ENCODE measurements at regions not wholly inside any gene's neighbourhood (a gene's known extent, or its start where the extent isn't known, plus 50 kb on each side); places are given as distances from the start of the nearest gene placed in this dataset.
"Not testable (repeated sequence)": the region's sequence is repeated elsewhere in the genome, so short reads cannot be mapped to it uniquely, and the experiment has no call there.

GRCh38 chr6:141492521-141493284, 640.0 kb upstream of the GJE1 start:
- DNase-seq (ENCODE audit: low spot score) = no peak

DNA sequence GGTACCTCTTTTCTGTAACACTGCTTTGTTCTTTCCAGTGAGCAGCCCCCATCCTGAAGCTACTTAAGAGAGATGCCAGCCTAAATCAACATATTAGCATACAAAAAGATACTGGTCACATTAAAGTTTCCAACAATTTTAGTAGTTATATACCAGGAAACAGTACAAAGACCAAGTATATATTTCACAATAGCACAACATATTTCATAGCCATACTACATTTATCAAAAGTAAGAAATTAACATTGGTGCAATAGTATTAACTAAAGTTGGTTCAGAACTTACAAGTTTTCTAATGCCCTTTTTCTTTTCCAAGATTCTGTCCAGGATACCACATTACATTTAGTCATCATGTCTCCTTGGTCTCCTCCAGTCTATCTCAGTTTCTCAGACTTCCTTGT, 641.0 kb upstream of the GJE1 start:
- DNase-seq (ENCODE audit: low spot score) = no peak

GRCh38 chr6:141490982-141491381, 641.7 kb upstream of the GJE1 start:
- no peak for DNase-seq (ENCODE audit: low spot score)

GRCh38 chr6:141488488-141488887, 644.2 kb upstream of the GJE1 start:
- DNase-seq (ENCODE audit: low spot score) = no peak

GRCh38 chr6:141486942-141487341, 645.8 kb upstream of the GJE1 start:
- DNase-seq (ENCODE audit: low spot score) = no peak

DNA sequence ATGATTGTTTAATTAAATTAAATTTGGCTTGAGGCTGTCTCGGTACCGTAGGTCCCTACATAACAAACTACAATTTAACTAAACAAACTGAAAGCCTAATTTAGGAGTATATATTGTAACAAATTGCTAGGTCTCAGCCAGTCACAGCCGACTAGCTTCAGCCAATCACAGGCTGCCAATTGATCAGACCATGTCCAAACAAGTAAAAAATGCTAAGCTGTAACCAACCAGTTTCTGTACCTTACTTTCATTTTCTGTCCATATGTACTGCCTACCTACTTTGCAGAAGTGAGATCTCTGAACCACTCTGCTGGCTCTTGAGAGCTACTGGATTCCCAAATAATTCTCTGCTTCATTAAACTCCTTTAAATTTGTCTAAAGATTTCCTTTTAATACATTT, 648.0 kb upstream of the GJE1 start:
- no peak for DNase-seq (ENCODE audit: low spot score)

DNA sequence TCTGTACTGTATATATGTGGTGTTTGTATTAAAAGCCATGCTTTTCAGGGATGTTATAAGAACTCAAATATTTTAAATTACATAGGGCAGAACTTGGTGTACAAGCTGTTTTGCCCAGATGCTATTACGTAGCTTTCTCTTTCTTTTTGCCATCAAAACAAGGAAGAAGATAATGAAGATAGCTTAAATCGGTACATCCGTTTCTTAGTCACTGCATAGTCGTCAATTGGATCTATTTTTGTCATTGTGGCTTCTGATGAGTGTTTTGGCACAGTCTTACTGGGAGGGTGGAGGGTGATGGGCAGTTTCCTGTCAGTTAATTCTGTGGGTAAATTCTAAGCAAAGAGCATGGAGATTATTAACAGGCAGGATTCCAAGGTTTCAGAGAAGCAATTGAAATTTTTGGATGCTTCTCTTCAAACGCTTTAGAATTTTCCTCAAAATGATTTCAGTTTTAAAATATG, 649.1 kb upstream of the GJE1 start:
- peak; percentile 20 for DNase-seq (ENCODE audit: low spot score)

DNA sequence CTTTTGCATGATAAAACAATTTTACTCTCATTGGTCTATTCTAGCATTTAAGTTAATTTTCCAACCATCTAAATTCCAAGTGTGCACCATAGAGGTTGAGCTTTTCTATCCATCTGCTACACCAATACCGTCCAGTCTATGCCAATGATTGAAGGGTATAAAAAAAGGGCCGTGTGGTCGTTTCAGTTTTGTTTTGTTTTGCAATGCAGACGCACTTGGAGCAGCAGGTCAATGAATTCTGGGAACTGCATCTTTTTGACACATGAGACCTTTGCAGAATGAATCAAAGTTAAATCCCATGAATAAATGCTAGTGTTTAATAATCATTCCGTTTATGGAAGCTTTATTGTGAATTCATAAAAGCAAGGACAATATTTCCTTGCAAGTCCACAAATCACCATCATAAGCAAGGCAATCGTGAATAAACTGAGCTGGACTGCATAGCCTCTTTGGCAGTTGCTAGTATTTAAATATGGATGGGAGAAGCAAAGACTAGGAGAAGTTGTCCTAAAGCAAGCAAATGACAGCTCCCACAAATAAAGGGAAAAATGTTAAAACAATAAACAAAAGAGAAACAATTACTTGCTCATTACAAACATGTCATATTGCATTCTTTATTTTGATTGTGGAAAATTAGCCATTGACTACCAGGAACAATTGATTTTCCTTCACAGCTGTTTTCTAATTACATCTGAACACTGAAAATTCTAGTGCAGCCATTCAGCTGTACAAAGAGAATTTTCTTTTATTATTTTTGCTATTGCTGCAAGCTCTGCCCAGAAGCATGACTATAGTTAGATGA, 649.7 kb upstream of the GJE1 start:
- DNase-seq (ENCODE audit: low spot score) = no peak

- no peak for DNase-seq (ENCODE audit: low spot score)
These were observed 657.5 kb upstream of the GJE1 start for GRCh38 chr6:141475259-141475658.

DNA sequence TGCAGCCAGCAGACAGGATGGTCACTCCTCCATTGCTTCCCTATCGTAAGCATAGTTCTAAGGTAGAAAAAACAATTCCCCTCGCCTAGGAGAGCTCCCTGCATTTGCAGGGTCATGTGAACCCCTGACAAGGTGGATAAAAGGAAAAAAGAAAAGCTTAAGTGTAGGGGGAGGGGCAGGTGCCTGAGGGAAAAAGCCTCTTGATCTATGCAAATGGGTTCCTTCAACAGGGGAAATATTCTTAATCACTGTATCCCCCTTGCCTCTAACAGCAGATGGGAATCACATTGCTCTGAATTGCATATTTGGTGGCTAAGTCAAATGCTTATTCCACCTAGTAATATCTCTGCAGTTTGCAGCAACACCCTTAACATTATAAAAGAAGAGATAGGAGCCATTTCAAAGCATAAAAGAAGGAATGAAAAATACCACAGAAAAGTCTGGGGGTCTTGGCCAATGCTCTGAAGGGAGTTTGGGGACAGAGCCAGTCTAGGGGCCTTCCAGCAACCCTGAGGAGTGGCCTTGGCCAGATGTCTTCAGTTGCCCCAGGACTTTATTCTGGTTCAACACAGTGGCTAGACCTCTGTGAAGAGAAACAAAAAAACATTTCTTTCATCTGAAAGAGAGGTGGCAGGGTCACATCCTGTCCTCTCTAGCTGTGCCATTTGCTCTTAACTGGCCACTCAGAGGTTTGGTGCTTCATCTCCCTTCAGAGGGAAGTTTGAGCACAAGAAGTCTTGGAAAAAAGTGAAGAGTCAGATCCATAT, 660.4 kb upstream of the GJE1 start:
- no peak for DNase-seq (ENCODE audit: low spot score)

DNA sequence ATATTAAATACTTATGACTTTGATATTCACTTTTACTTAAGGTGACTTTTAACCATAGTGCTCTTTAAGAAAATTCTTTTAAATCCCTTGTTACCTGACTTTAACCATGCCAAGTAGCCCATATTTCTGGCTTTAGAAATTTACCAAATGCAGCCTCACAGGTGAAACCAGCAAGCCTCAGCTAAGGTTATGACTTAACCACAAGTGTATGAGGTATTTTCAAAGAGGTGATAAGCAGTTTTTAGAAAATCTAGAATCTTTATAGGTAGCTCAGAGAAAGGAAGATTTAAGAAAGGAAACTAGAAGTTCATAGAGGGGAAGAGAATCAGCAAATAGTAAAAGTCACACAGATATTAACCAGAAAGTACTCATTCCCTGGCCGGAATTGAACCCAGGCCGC, 661.9 kb upstream of the GJE1 start:
- no peak for DNase-seq (ENCODE audit: low spot score)

- DNase-seq (ENCODE audit: low spot score) = no peak
These were observed 664.8 kb upstream of the GJE1 start for GRCh38 chr6:141467881-141468280.

GRCh38 chr6:141467041-141467440, 665.7 kb upstream of the GJE1 start:
- no peak for DNase-seq (ENCODE audit: low spot score)

DNA sequence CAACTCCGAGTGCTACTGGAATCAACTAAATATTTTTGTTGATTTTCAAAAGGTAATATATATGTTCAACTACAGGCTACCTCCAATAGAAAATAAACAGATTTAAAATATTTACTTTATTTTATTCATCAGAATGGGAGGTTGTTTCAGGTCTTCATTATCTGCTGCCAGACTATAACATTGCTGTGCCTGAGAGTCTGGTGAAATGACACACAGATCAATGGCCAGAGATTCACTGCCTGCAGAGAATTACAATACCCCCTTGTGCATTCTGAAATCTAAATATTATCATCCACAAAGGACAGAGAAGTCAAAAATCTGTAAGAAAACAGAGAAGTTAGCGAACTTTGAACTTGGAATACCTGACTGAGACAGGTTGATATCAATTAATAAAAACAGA, 667.8 kb upstream of the GJE1 start:
- DNase-seq (ENCODE audit: low spot score) = no peak

- DNase-seq (ENCODE audit: low spot score) = peak; percentile 23
These were observed 668.2 kb upstream of the GJE1 start for GRCh38 chr6:141464490-141464889.

DNA sequence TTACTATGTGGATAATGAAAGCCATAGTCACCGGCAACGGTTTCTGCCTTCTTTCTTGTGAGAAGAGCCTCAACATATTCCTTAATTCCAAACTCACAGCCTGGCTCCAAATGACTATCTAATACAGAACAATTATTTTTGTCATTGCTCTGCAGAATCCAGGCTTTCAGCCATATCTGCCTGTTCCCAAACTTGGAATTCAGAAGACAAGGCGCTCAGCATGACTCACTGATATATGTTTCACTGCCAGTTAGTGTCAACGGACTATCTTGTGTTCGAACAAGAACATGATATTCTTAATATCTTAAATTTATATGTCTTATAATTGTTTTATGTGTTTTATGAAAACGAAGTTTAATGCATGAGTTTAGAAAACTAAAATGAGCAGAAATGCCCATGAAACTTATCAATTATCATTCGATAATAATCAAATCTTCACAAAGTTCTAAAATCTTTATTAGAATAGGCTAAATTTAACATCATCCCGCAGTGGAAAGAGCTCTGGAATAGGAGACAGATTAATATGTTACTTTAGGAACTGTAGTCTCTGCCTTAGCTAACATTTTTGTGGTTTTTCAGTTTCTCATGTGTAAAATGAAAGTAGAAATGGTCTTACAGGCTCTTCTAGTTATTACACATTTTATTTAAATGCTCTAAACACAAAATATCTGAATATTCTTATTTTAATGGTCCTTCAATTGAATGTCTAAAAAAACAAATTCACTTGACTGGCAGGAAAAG, 669.3 kb upstream of the GJE1 start:
- DNase-seq (ENCODE audit: low spot score) = no peak

GRCh38 chr6:141460743-141461484, 671.8 kb upstream of the GJE1 start:
- DNase-seq (ENCODE audit: low spot score) = no peak

- not testable (repeated sequence) for DNase-seq (ENCODE audit: low spot score)
These were observed 672.5 kb upstream of the GJE1 start for GRCh38 chr6:141460245-141460644.

- not testable (repeated sequence) for DNase-seq (ENCODE audit: low spot score)
These were observed 674.7 kb upstream of the GJE1 start for GRCh38 chr6:141457984-141458383.

DNA sequence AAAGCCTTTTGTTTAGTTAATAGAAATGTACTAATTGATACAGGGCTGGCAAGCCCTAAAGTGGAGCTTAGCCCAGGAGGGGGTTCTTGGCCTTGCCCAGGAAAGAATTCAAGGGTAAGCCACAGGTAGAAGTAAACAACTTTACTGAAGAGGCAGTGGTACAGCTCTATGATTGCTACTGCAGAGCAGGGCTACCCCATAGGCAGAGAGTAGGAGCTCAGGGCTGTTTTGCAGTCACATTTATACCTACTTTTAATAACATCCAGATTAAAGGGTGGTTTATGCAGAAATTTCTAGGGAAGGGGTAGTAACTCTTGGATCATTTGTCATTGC, 680.4 kb upstream of the GJE1 start:
- no peak for DNase-seq (ENCODE audit: low spot score)
